HepG2 (cell line): ENCODE measurements at regions not wholly inside any gene's neighbourhood (a gene's known extent, or its start where the extent isn't known, plus 50 kb on each side); places are given as distances from the start of the nearest gene placed in this dataset.

Experiments
- ARID2 ChIP-seq: sonication (generic); formaldehyde crosslinking; IDR thresholded peaks from 2 replicates; pipeline ENCODE4 v1.8.1; 2022; ENCODE audit warnings: mild to moderate bottlenecking, missing genetic modification reagents, borderline replicate concordance
- GMEB1 ChIP-seq: sonication (generic); formaldehyde crosslinking; IDR thresholded peaks from 2 replicates; pipeline ENCODE4 v1.5.1; 2020; ENCODE audit warnings: missing genetic modification reagents, mild to moderate bottlenecking, borderline replicate concordance
- GTF3A ChIP-seq: sonication (generic); formaldehyde crosslinking; conservative IDR thresholded peaks from 2 replicates; pipeline ENCODE4 v1.4.0; 2020; ENCODE audit warnings: mild to moderate bottlenecking, missing genetic modification reagents
- HOXA3 ChIP-seq: sonication (generic); formaldehyde crosslinking; IDR thresholded peaks from 2 replicates; pipeline ENCODE4 v1.5.0; 2020; ENCODE audit warnings: missing genetic modification reagents
- KDM3A ChIP-seq: IDR thresholded peaks from 2 replicates; pipeline ENCODE4 v1.6.1; 2018; ENCODE audit warnings: low read depth, missing compliant biosample characterization
- MXD4 ChIP-seq: IDR thresholded peaks from 2 replicates; pipeline ENCODE4 v1.6.1; 2016; ENCODE audit warnings: mild to moderate bottlenecking, missing biosample characterization, missing genetic modification reagents
- SALL2 ChIP-seq: sonication (generic); formaldehyde crosslinking; IDR thresholded peaks from 2 replicates; pipeline ENCODE4 v1.8.1; 2023; ENCODE audit warnings: mild to moderate bottlenecking, missing genetic modification reagents, inconsistent platforms
- ZGPAT ChIP-seq: IDR thresholded peaks from 2 replicates; pipeline ENCODE4 v1.6.1; 2016; ENCODE audit warnings: mild to moderate bottlenecking
- ZNF142 ChIP-seq: sonication (generic); formaldehyde crosslinking; IDR thresholded peaks from 2 replicates; pipeline ENCODE4 v1.4.0; 2020; ENCODE audit warnings: missing genetic modification reagents
- ZNF276 ChIP-seq: sonication (generic); formaldehyde crosslinking; IDR thresholded peaks from 2 replicates; pipeline ENCODE4 v1.4.0; 2020; ENCODE audit warnings: mild to moderate bottlenecking, low read depth, missing genetic modification reagents
- ZNF703 ChIP-seq: sonication (generic); formaldehyde crosslinking; IDR thresholded peaks from 2 replicates; pipeline ENCODE4 v1.5.1; 2020; ENCODE audit warnings: missing genetic modification reagents, mild to moderate bottlenecking, moderate library complexity, borderline replicate concordance

- TF ChIP-seq GMEB1 (CRISPR knock-in tag) (no peak), KDM3A (CRISPR knock-in tag) (no peak), GTF3A (CRISPR knock-in tag) (no peak), HOXA3 (CRISPR knock-in tag) (no peak), ZGPAT (CRISPR knock-in tag) (no peak), MXD4 (CRISPR knock-in tag) (no peak), ZNF142 (CRISPR knock-in tag) (no peak), ZNF276 (CRISPR knock-in tag) (no peak), SALL2 (CRISPR knock-in tag) (no peak), ZNF703 (CRISPR knock-in tag) (no peak), ARID2 (CRISPR knock-in tag) (no peak)
- TF ChIP-seq, all 625 proteins: peak for 0
Measured at GRCh38 chr5:114243281-114243971, 118.4 kb upstream of the KCNN2 start (continued).
